DMS153 treated with DMSO at 0.1 percent for 48 hours (cell line): ENCODE measurements at regions not wholly inside any gene's neighbourhood (a gene's known extent, or its start where the extent isn't known, plus 50 kb on each side); places are given as distances from the start of the nearest gene placed in this dataset.

Experiments used
- DNase-seq: peaks from one replicate; lab custom pipeline; 2025; ENCODE audit not compliant: unreplicated experiment; lab: John Stamatoyannopoulos, UW

DNA sequence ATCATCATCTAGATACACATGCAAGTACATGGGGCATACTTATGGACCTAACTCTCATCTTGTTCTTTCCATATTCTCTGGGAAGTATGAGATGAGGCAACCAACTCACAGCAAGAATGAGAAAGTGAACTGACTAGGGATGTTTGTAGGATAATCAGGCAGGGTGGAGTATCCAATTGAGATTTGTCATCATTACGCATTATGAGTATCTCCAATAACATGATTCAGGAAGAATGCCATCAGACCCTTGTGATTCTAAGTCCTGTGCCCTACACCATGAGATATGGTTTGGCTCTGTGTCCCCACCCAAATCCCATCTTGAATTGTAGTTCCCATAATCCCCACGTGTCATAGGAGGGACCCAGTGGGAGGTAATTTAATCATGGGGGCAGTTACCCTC is 154.0 kb downstream of the SLC30A10 start:
- DNase-seq = no peak

DNA sequence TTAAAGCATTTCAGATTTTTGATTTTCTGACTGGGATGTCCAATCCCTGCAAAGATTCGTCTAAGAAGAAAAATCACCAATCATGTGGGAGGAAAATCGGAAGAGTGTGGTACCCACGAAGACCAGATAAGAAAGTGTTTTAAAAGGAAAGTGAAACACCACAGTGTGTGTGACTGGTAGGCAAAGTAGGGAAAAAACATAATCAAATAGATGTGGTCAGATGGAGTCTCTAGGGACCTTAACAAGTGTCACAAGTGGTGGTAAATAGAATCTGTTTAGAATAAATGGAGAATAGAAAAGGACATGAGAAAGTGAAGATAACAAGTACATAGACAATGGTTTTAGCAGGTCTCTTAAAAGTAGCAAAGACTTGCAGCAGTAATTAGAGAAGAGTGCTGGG is 154.6 kb downstream of the SLC30A10 start:
- DNase-seq = no peak

DNA sequence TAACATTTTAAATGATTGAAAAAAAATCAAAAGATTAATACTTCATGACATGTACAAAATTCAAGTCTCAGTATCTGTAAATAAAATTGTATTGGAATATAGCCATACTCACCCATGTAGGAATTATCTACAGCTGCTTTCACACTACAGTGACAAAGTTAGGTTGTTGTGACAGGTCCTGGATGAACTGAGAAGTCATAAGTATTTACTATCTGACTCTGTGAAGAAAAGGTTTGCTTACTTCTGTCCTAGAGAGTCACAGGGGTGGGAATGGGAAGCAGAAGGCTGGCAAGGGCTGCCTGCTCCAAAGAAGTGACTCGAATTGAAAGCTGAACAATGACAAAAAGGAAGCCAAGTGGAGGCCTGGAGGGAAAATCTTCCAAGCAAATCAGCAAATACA is 155.2 kb downstream of the SLC30A10 start:
- DNase-seq = no peak

DNA sequence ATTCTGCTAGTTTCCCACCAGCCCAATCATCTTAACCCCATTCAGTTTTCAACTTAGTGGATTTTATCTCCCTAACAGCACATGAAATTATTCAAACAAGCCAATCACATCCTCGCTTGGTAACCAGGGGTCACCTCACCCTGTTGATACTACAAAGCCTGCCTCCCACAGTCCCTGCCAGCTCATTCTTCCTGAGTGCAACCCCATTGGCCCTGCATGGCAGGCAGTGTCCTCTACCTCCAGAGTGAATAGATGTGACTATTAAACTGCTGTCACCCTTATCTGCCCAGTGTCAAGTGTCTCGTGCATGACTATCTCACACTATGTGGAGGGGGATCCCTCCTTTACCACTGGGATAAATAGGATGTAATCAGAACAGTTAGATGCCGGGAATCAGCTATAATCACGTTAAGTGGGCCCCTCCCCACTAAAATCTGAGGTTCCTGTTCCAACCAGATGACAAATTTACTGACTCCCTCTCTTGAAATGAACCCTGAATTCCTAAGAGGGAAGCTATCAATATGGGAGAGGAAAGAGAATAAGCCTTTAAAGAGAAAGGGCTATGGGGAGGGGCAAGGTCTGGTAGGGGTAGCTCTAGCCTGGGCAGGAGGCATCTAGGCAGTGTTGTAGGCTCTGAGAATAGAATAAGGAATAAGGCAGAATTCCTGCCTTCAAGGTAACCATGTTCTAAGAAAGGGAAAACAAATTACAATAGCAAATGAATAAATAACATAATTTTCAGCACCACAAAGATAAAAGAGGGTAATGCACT is 155.9 kb downstream of the SLC30A10 start:
- no peak for DNase-seq

DNA sequence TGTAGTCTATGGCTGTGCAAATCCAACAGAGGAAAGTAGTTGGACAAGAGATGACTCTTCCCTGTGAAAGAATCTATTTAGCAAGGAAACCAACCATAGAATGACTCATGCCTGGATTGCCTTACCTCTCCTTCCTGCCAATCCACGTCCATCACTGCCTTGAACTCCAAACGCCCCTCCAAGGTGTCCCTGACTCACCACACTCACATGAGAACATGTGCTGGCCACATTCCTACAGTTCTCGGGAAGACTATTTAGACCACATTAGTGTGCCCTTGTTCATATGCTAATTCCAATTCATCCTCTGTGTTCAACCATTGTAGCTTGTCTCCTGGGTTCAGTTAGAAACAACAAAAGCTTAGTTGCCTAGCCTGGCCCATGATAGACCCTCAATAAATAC is 157.3 kb downstream of the SLC30A10 start:
- DNase-seq = no peak

DNA sequence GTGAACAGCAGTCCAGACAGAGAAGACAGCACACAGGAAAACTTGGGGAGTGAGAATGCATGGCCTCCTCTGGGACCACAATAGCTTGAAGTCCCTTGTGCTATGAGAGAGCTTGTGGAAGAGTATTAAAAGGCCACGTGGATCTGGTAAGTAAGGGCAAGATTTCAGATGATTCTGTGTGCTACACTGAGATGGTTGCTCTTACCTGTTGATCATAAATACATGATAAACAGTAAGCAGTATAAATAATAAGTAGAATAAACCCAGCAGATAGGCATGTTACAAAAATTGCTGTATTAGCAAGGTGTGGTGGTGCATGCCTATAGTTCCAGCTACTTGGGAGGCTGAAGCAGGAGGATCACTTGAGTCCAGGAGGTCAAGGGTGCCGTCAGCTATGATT is 150.4 kb upstream of the ZC3H11B start:
- DNase-seq = no peak

DNA sequence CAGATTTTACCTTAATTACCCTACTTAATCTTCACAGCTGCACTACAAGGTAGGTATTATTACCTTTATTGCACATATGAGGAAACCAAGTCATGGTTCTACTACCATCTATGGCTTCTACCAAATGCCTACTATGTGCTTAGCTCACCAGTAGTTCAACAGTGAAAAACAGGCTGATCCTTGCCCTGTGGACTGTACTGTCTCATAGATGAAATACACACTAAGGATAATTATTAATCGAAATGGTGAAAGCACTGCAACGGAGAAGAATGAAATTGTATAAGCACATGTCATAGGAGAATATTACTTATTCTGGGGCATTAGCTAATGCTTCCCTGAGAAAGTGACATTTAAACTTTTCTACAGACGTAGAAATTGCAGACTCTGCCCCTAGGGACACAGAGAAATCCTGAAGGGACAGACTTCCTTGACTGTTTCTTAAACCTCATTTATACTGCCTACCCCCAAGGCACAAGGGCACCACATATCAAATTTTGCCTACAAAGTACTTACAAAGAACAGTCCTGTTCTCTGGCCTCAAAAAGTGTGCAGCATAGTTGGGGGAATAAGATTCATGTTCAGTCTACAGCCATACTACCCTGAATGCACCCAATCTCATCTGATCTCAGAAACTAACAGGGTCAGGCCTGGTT is 148.4 kb upstream of the ZC3H11B start:
- DNase-seq = no peak

DNA sequence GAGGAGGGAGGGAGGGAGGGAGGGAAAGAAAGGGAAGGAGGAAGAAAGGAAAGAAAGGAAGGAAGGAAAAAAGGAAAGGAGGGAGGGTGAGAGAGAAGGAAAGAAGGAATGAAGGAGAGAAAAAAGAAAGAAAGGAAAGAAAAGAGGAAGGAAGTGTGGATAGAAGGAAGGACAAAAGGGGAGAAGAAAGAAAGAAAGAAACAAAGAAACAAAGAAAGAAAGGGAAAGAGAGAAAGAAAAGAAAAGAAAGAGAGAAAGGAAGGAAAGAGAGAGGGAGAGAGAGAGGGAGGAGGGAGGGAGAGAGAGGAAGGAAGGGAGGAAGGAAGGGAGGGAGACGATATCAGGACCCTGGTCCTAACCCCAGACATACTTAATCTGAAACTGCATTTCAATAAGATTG is 146.2 kb upstream of the ZC3H11B start:
- no peak for DNase-seq

DNA sequence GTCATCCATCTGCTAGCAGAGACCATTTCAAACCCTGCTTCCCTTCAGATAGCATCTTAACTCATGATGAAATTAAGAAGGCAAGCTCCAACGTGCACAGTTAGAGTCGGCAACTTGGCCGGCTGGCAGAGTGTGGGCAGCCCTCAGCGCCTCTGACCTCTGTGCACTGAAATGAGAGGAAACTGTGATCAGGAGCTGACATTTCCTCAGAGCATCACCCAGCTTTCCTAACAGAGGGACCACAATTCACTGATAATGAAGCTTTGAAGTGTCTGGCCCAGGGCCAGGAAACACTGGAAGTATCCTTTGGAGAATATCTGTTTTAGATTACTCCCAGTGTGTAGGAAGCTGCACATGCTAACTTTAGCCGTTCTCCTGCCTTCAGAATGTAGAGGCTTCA is 145.0 kb upstream of the ZC3H11B start:
- DNase-seq = no peak

DNA sequence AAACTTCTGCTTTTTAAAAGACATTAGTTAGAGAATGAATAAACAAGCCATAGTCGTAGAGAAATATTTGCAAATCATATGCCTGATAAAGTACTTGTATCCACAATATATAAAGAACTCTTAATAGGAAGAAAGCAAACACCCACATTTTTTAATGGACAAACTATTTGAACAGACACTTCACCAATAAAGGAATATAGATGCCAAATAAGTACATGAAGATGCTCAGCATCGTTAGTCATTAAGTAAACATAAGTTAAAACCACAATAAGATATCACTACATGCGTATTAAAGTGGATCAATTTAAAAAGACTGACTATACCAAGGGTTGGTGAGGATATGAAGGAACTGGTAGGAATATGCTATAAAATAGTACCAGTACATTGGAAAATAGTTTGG is 142.3 kb upstream of the ZC3H11B start:
- no peak for DNase-seq

DNA sequence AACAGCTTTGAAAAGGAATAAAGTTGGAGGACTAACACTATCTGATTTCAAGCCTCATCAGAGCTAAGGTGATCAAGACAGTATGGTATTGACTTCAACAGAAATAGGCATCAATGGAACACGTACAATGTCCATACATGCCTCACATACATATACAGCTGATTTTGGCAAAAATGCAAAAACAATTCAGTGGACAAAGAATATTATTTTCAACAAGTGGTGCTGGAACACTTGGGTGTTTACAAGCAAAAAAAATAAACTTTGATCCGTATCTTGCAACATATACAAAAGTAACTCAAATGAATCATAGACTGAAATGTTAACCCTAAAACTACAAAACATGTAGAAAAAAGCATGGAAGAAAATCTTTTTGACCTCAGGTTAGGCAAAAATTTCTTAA is 141.9 kb upstream of the ZC3H11B start:
- no peak for DNase-seq

DNA sequence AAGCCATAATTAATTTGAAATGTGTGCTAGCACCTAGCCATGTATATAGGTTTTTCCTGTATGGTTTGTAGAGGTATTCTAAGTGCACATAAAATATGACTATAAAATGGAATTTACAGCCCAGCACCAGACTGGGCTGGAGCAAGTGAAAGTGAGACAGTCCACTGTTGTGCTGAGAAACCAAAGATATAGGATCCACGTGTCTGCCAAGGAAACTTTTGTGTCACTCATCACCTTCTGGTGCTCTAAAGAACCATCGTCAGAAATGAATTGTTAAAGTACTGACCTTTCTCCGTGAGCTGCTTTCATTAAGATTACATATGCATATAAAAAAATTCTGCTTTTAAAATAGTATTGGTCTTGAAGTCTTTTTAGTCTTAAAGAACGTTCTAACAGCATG is 141.0 kb upstream of the ZC3H11B start:
- DNase-seq = no peak

DNA sequence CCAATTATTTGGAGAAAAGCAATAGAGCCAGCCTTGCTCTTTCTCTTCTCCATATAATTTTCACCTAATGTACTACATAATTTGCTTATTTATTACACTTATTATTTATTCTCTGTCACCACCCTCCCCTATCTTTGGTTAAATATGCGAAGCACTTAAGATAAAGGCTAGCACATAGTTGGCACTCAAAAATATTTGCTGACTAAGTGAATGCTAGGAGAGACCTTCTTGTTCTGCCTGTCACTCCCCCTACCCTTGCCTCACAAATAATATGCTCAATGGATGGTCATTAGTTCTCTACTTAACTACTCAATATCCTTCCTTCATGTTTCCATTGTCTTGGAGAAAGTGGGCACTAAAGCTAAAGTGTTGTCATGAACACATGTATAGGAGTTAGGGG is 139.7 kb upstream of the ZC3H11B start:
- no peak for DNase-seq

DNA sequence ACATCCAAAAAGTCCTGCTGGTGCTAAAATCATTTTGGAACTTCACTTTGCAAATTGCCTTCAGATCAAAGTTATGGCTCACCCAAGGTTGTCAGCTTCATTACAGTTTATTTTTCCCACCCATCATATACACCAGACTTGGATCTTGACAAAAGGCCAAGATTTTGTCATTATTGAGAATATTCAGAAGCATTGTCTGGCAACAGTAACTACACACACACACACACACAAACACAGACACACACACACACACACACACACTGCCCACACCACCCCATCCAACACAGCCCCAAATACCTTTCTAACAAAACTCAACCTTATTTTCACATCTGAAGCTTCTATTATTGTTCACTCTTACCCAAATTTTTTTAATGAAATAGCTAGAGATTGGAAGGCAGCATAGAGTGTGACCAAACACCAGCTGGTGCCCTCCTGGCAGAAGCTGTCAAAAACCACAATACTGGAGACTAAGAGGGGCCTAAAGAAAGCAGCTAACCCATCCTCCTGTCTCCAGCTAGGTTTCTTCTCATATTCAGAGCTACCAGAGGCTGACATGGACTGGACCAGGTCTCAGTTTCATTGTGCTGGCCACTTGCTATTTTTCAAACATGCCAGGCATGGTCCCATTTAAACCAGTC is 139.1 kb upstream of the ZC3H11B start:
- no peak for DNase-seq

DNA sequence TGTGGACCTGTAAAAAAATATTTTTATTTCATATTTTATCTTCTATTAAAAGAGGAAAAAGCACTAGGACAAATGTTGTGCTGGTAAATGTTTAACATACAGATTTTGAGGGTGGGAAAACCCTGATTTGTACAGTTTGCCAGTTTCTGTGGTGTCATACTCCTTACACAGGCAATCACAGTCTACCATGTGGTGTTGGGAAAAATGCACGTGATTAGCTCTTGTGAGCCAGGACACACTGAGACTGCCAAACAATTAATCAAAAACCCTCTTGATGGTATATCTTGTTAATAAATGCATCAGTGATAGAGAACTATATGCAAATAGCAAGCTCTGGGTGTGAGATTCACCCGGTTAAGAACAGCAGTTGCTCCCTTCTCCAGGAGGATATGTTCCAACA is 136.5 kb upstream of the ZC3H11B start:
- DNase-seq = no peak

DNA sequence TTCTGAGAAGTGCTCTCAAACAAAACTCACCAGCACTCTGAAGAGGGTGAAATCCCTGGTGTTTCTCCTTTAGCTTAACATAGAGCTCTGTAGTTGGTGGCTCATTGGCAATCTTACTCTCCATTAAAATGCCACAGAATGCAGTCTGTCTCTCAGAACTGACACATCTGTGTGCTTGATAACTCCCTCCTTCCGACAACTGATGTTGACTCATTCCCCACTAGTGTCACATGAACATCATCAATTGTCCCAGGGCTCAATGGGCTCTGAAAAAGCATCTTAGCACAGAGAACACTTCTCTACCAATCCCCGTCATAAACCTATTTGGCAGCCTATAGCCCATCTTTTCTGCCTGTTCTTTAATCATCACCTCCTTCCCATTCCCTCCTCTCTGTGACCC is 133.2 kb upstream of the ZC3H11B start:
- DNase-seq = no peak

DNA sequence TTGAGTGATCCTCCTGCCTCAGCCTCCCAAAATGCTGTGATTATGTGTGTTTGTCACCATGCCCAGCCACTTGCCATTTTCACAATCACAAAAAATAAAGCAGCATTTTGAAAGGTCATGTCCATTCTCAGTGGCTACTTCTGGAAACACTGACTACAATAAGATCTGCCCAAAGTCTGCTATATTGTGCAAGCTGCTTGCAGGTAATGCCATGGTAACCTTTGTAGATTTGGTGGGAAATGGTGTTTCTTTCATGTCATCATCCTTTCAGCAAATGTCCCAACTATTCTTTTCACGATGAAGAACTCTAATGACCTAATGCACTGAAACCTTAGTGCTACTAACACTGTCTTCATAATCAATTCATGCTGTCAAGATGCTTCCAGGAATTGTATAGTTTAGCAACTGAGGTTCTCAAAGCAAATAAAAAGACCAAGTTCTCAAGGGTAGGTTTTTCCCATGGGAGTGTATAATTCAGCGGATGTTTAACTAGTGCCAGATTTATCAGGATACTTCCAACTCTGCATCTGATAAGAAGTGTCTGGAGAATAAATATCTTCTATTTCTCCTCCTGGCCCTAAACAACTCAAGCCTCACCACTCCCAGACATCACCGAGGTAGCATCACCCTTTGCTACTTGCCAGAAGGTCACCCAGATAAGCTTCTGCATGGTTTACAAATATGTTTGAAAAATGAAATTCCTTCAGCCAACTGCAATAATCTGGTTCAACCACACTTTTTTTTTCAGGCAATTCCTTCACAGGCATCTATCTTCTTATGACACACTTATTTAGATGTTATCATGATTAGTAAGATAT is 132.0 kb upstream of the ZC3H11B start:
- DNase-seq = no peak

DNA sequence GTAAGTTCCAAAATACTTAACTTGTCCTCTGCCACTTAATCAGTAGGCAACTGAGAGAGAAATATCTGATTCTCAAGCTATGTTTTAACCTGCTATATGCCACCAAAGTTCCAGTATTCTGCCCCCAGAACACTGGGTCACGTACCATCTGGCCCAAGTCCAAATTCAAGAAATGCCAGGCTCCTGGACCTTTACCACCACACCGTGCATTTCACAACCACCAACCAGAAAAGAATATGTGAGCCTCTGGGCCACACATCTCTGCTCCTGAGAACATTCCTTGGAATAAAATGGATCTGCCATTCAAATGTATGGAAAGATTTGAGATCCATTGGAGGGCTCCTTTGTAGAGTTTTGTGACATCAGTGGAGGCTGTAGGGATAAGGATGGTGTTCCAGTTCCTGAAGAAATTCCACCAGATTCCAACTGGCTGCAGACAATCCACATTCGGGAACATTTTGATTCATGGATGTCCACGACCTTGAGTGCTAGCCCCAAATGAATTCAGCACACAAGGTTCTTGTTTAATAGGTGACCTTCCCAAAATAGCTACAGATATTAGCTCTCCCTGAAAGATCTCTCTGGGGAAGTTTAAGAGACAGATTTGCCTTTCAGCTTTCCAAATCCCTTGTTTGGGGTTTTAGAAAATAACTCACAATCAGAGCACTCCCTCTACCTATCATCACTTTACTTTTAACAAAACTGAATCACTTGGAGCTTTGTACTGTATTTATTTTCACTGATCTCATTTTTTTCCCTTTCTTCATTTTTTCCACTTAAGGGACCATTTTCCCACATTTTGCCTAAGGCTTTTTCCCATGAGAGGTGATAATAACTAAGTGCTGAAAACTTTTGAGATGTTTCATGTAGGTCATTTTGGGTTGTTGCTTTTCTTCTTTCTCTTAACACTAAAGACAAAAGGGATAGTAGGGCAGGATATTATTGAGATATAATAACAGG is 128.4 kb upstream of the ZC3H11B start:
- no peak for DNase-seq

DNA sequence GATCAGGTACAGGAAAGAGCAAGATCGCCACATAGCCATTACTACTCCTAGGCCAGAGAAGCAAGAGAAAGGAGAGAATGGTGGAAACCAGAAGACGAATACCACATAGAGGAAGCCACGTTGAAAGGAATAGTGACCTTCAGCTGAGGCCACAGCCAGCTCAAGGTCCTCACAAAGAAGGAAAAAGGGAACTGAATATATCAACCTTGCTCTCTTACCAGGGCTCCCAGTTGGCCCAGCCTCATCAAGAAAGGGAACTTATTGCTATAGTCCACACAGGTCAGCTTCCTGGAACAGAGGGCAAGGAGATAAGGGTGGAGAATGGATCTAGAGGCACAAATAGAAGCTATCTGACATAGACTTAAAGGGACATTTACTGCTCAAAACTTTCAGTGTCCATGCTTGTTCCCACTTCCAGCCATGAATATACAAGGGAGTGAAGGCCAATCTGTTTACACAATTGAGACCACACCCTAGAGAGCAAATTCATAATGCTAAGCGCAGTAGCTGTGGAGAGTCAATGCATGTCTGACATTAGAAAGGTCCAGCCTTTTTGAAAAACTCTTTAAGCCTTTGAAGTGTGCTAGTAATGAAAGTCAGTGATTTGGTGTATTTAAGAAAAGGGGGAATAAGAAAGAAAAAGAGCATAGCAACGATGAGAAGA is 120.7 kb upstream of the ZC3H11B start:
- DNase-seq = no peak
